IPS DF 6.9 (cell line): ENCODE measurements at regions not wholly inside any gene's neighbourhood (a gene's known extent, or its start where the extent isn't known, plus 50 kb on each side); places are given as distances from the start of the nearest gene placed in this dataset.

ENCODE experiments used
- DNase-seq: peaks from one replicate; pipeline ENCODE4 v3.0.0-alpha.2; 2013; ENCODE audit warnings: low read depth, low spot score
- H3K27ac ChIP-seq: one replicate; pipeline ENCODE4 v1.5.1; 2013; ENCODE audit warnings: low read length, control low read depth
- H3K27me3 ChIP-seq: 2 replicates; pipeline ENCODE4 v1.6.1; 2013; ENCODE audit warnings: mild to moderate bottlenecking, low read length; ENCODE audit not compliant: control insufficient read depth, insufficient read depth
- H3K36me3 ChIP-seq: 2 replicates; pipeline ENCODE4 v1.6.1; 2013; ENCODE audit warnings: low read length; ENCODE audit not compliant: control insufficient read depth, insufficient read depth
- H3K4me1 ChIP-seq: 2 replicates; pipeline ENCODE4 v1.6.1; 2013; ENCODE audit warnings: low read length; ENCODE audit not compliant: control insufficient read depth, insufficient read depth
- H3K4me3 ChIP-seq: 2 replicates; pipeline ENCODE4 v1.5.1; 2013; ENCODE audit warnings: mild to moderate bottlenecking, low read length
- H3K9me3 ChIP-seq: 2 replicates; pipeline ENCODE4 v1.6.1; 2013; ENCODE audit warnings: low read length, inconsistent platforms; ENCODE audit not compliant: control insufficient read depth, insufficient read depth
- WGBS: extraction: QIAGEN DNeasy Blood & Tissue Kit; methylation state at CpG from one replicate; pipeline ENCODE4 v1.1.7; 2013; ENCODE audit warnings: mixed read lengths, missing lambda C conversion rate; ENCODE audit not compliant: insufficient read length, insufficient coverage; 5-methylcytosine and 5-hydroxymethylcytosine counted together

GRCh38 chr4:181608181-181608580, 635.0 kb upstream of the TENM3 start:
- H3K27me3 ChIP-seq, result no peaks in the 10 kb centered on the region
- H3K9me3 ChIP-seq, result no peaks in the 10 kb centered on the region
- no CpG with 5 or more reads among the region's 2 CpGs for WGBS
- DNase-seq, result no peak
- no peak overlapping the region for H3K27ac ChIP-seq
- no peak overlapping the region for H3K4me3 ChIP-seq
- H3K36me3 ChIP-seq, result no peaks in the 10 kb centered on the region
- no peaks in the 10 kb centered on the region for H3K4me1 ChIP-seq

- WGBS, result no CpG with 5 or more reads among the region's 15 CpGs
- Histone ChIP-seq H3K27ac (no peak overlapping the region), H3K27me3 (no peaks in the 10 kb centered on the region), H3K4me3 (no peak overlapping the region), H3K4me1 (no peaks in the 10 kb centered on the region), H3K9me3 (no peaks in the 10 kb centered on the region), H3K36me3 (no peaks in the 10 kb centered on the region)
- no peak for DNase-seq
Observed at GRCh38 chr4:181611033-181611711, 632.0 kb upstream of the TENM3 start.

- H3K27ac ChIP-seq, result no peak overlapping the region
Observed at GRCh38 chr4:181611946-181612600, 631.1 kb upstream of the TENM3 start.

GRCh38 chr4:181613200-181613599, 630.0 kb upstream of the TENM3 start:
- H3K9me3 ChIP-seq, result no peaks in the 10 kb centered on the region
- H3K4me1 ChIP-seq, result no peaks in the 10 kb centered on the region
- no peaks in the 10 kb centered on the region for H3K27me3 ChIP-seq
- H3K4me3 ChIP-seq, result no peak overlapping the region
- DNase-seq, result no peak
- no peaks in the 10 kb centered on the region for H3K36me3 ChIP-seq
- no peak overlapping the region for H3K27ac ChIP-seq
- WGBS, result no CpG with 5 or more reads among the region's 6 CpGs

More at GRCh38 chr4:181611946-181612600, 631.1 kb upstream of the TENM3 start:
- H3K9me3 ChIP-seq, result no peaks in the 10 kb centered on the region
- H3K4me1 ChIP-seq, result no peaks in the 10 kb centered on the region
- H3K36me3 ChIP-seq, result no peaks in the 10 kb centered on the region
- no peaks in the 10 kb centered on the region for H3K27me3 ChIP-seq
- no peak overlapping the region for H3K4me3 ChIP-seq
- WGBS, result no CpG with 5 or more reads among the region's 8 CpGs
- DNase-seq, result no peak

GRCh38 chr4:181618038-181618618, 625.1 kb upstream of the TENM3 start:
- WGBS, result no CpG with 5 or more reads among the region's 6 CpGs
- no peaks in the 10 kb centered on the region for H3K4me1 ChIP-seq
- no peak for DNase-seq

GRCh38 chr4:181618896-181619295, 624.3 kb upstream of the TENM3 start:
- Histone ChIP-seq H3K27ac (no peak overlapping the region), H3K4me3 (no peak overlapping the region), H3K36me3 (no peaks in the 10 kb centered on the region), H3K4me1 (no peaks in the 10 kb centered on the region), H3K27me3 (no peaks in the 10 kb centered on the region), H3K9me3 (no peaks in the 10 kb centered on the region)
- DNase-seq, result no peak
- WGBS, result no CpG with 5 or more reads among the region's 5 CpGs

More at GRCh38 chr4:181618038-181618618, 625.1 kb upstream of the TENM3 start:
- no peak overlapping the region for H3K27ac ChIP-seq
- H3K27me3 ChIP-seq, result no peaks in the 10 kb centered on the region
- no peaks in the 10 kb centered on the region for H3K9me3 ChIP-seq
- no peak overlapping the region for H3K4me3 ChIP-seq
- H3K36me3 ChIP-seq, result no peaks in the 10 kb centered on the region

- H3K36me3 ChIP-seq, result no peaks in the 10 kb centered on the region
- no peak for DNase-seq
- no peak overlapping the region for H3K27ac ChIP-seq
- no peaks in the 10 kb centered on the region for H3K27me3 ChIP-seq
- WGBS, result no CpG with 5 or more reads among the region's 7 CpGs
- no peak overlapping the region for H3K4me3 ChIP-seq
- H3K9me3 ChIP-seq, result no peaks in the 10 kb centered on the region
- H3K4me1 ChIP-seq, result no peaks in the 10 kb centered on the region
Observed at GRCh38 chr4:181619651-181620050, 623.6 kb upstream of the TENM3 start.

GRCh38 chr4:181637186-181638105, 605.8 kb upstream of the TENM3 start:
- H3K9me3 ChIP-seq, result no peaks in the 10 kb centered on the region
- H3K4me3 ChIP-seq, result no peak overlapping the region
- H3K27ac ChIP-seq, result no peak overlapping the region
- no peak for DNase-seq
- H3K27me3 ChIP-seq, result no peaks in the 10 kb centered on the region
- no peaks in the 10 kb centered on the region for H3K36me3 ChIP-seq
- no peaks in the 10 kb centered on the region for H3K4me1 ChIP-seq
- no CpG with 5 or more reads among the region's 12 CpGs for WGBS

- no peak for DNase-seq
- no peaks in the 10 kb centered on the region for H3K4me1 ChIP-seq
- H3K27me3 ChIP-seq, result no peaks in the 10 kb centered on the region
- no CpG with 5 or more reads among the region's 2 CpGs for WGBS
- H3K36me3 ChIP-seq, result no peaks in the 10 kb centered on the region
- H3K27ac ChIP-seq, result no peak overlapping the region
- no peaks in the 10 kb centered on the region for H3K9me3 ChIP-seq
- no peak overlapping the region for H3K4me3 ChIP-seq
Observed at GRCh38 chr4:181643466-181643865, 599.7 kb upstream of the TENM3 start.

GRCh38 chr4:181645489-181645888, 597.7 kb upstream of the TENM3 start:
- H3K27me3 ChIP-seq, result no peaks in the 10 kb centered on the region
- H3K27ac ChIP-seq, result no peak overlapping the region
- H3K4me3 ChIP-seq, result no peak overlapping the region
- no peaks in the 10 kb centered on the region for H3K9me3 ChIP-seq
- H3K36me3 ChIP-seq, result no peaks in the 10 kb centered on the region
- H3K4me1 ChIP-seq, result no peaks in the 10 kb centered on the region
- no peak for DNase-seq
- no CpG with 5 or more reads among the region's 2 CpGs for WGBS
